Astrocyte (in vitro differentiated cells and primary cell): ENCODE measurements at regions not wholly inside any gene's neighbourhood (a gene's known extent, or its start where the extent isn't known, plus 50 kb on each side); places are given as distances from the start of the nearest gene placed in this dataset.

Experiments used
- DNase-seq: peaks from one replicate; pipeline ENCODE4 v3.0.0-alpha.2; 2010; ENCODE audit warnings: low read depth
- FAIRE-seq: peaks from 2 replicates; lab custom pipeline; 2011; peaks lifted over from hg19 to GRCh38; lab: Jason Lieb, UNC
- H2AFZ ChIP-seq: 2 replicates; pipeline ENCODE4 v1.6.0; 2012; ENCODE audit warnings: low read depth, low read length, inconsistent platforms
- H3K27ac ChIP-seq: 2 replicates; pipeline ENCODE4 v1.5.1; 2011; ENCODE audit warnings: low read depth, low read length, inconsistent platforms
- H3K27me3 ChIP-seq: 2 replicates; pipeline ENCODE4 v1.6.0; 2011; ENCODE audit warnings: low read length, inconsistent platforms; ENCODE audit not compliant: insufficient read depth
- H3K36me3 ChIP-seq: 2 replicates; pipeline ENCODE4 v1.5.1; 2011; ENCODE audit warnings: low read length, inconsistent platforms; ENCODE audit not compliant: insufficient read depth
- H3K4me1 ChIP-seq: 2 replicates; pipeline ENCODE4 v1.5.1; 2011; ENCODE audit warnings: low read length, inconsistent platforms; ENCODE audit not compliant: insufficient read depth
- H3K4me2 ChIP-seq: 2 replicates; pipeline ENCODE4 v1.6.0; 2012; ENCODE audit warnings: low read length, inconsistent platforms
- H3K4me3 ChIP-seq: 2 replicates; pipeline ENCODE4 v1.5.1; 2011; ENCODE audit warnings: low read depth, mild to moderate bottlenecking, low read length, inconsistent platforms; ENCODE audit not compliant: insufficient read depth
- H3K79me2 ChIP-seq: 2 replicates; pipeline ENCODE4 v1.6.0; 2012; ENCODE audit warnings: mild to moderate bottlenecking, low read length, inconsistent platforms; ENCODE audit not compliant: insufficient read depth
- H3K9ac ChIP-seq: 2 replicates; pipeline ENCODE4 v1.6.0; 2012; ENCODE audit warnings: mild to moderate bottlenecking, low read length, inconsistent platforms
- H3K9me3 ChIP-seq: 2 replicates; pipeline ENCODE4 v1.5.1; 2012; ENCODE audit warnings: low read depth, mild to moderate bottlenecking, low read length, inconsistent platforms; ENCODE audit not compliant: insufficient read depth
- H4K20me1 ChIP-seq: 2 replicates; pipeline ENCODE4 v1.6.0; 2012; ENCODE audit warnings: low read length, inconsistent platforms; ENCODE audit not compliant: insufficient read depth
- H3K27ac Mint-ChIP-seq: one replicate; pipeline ENCODE4 v1.8.0; 2021; ENCODE audit warnings: mild to moderate bottlenecking, mixed read lengths; ENCODE audit not compliant: unreplicated experiment
- H3K27me3 Mint-ChIP-seq: one replicate; pipeline ENCODE4 v1.8.0; 2021; ENCODE audit warnings: low read depth, mixed read lengths; ENCODE audit not compliant: unreplicated experiment
- H3K36me3 Mint-ChIP-seq: one replicate; pipeline ENCODE4 v1.8.0; 2021; ENCODE audit warnings: low read depth, mixed read lengths; ENCODE audit not compliant: unreplicated experiment
- H3K4me1 Mint-ChIP-seq: one replicate; pipeline ENCODE4 v1.8.0; 2021; ENCODE audit warnings: low read depth, mixed read lengths; ENCODE audit not compliant: unreplicated experiment
- H3K4me3 Mint-ChIP-seq: one replicate; pipeline ENCODE4 v1.8.0; 2021; ENCODE audit warnings: mild to moderate bottlenecking, moderate library complexity, mixed read lengths; ENCODE audit not compliant: unreplicated experiment
- H3K9me3 Mint-ChIP-seq: one replicate; pipeline ENCODE4 v1.8.0; 2021; ENCODE audit warnings: mild to moderate bottlenecking, mixed read lengths; ENCODE audit not compliant: unreplicated experiment
- CTCF ChIP-seq: IDR thresholded peaks from 2 replicates; pipeline ENCODE4 v1.5.1; 2011; ENCODE audit warnings: low read depth, mild to moderate bottlenecking, inconsistent platforms, low read length, moderate library complexity; ENCODE audit not compliant: insufficient read depth
- EZH2 ChIP-seq: IDR thresholded peaks from 2 replicates; pipeline ENCODE4 v1.6.1; 2012; ENCODE audit warnings: mild to moderate bottlenecking, low read length, inconsistent platforms; ENCODE audit not compliant: insufficient read depth

- Mint-ChIP-seq H3K27me3 (peaks cover 30% of the 10 kb centered on the region), H3K36me3 (no peaks in the 10 kb centered on the region), H3K4me3 (no peak overlapping the region), H3K9me3 (no peaks in the 10 kb centered on the region), H3K4me1 (peaks cover 13% of the 10 kb centered on the region), H3K27ac (no peak overlapping the region)
- Histone ChIP-seq H3K4me2 (no peak overlapping the region), H2AFZ (no peak overlapping the region), H4K20me1 (no peaks in the 10 kb centered on the region), H3K79me2 (no peaks in the 10 kb centered on the region), H3K27me3 (peaks cover 37% of the 10 kb centered on the region), H3K9me3 (no peaks in the 10 kb centered on the region), H3K36me3 (no peaks in the 10 kb centered on the region), H3K4me1 (no peaks in the 10 kb centered on the region), H3K4me3 (no peak overlapping the region), H3K9ac (no peak overlapping the region), H3K27ac (no peak overlapping the region)
- TF ChIP-seq EZH2 (no peak), CTCF (no peak)
- DNase-seq (no peak), FAIRE-seq (no peak)
These were observed 66.9 kb upstream of the PRDM11 start for GRCh38 chr11:45079567-45079942.

GRCh38 chr11:45079943-45080719, 66.3 kb upstream of the PRDM11 start:
- no peak for FAIRE-seq
- TF ChIP-seq CTCF (no peak), EZH2 (no peak)

More at GRCh38 chr11:45079943-45080719, 66.3 kb upstream of the PRDM11 start:
- Mint-ChIP-seq H3K4me3 (no peak overlapping the region), H3K36me3 (no peaks in the 10 kb centered on the region), H3K27me3 (peaks cover 30% of the 10 kb centered on the region), H3K9me3 (no peaks in the 10 kb centered on the region), H3K4me1 (peaks cover 13% of the 10 kb centered on the region), H3K27ac (no peak overlapping the region)
- DNase-seq, result no peak
- H3K9me3 ChIP-seq, result no peaks in the 10 kb centered on the region
- H3K36me3 ChIP-seq, result no peaks in the 10 kb centered on the region
- H2AFZ ChIP-seq, result no peak overlapping the region
- H4K20me1 ChIP-seq, result no peaks in the 10 kb centered on the region
- no peaks in the 10 kb centered on the region for H3K79me2 ChIP-seq
- H3K4me1 ChIP-seq, result no peaks in the 10 kb centered on the region
- H3K9ac ChIP-seq, result no peak overlapping the region
- H3K4me2 ChIP-seq, result no peak overlapping the region
- no peak overlapping the region for H3K27ac ChIP-seq
- peaks cover 33% of the 10 kb centered on the region for H3K27me3 ChIP-seq
- no peak overlapping the region for H3K4me3 ChIP-seq
